Hepatocyte (in vitro differentiated cells): ENCODE measurements at regions not wholly inside any gene's neighbourhood (a gene's known extent, or its start where the extent isn't known, plus 50 kb on each side); places are given as distances from the start of the nearest gene placed in this dataset.

Experiments
- DNase-seq: peaks from one replicate; pipeline ENCODE4 v3.0.0-alpha.2; 2016; ENCODE audit warnings: low spot score
- H2AFZ ChIP-seq: fragments of 200-600 bp; sonication (generic); 2 replicates; pipeline ENCODE4 v1.6.0; 2016; ENCODE audit warnings: antibody characterized with exemption, mild to moderate bottlenecking
- H3K27ac ChIP-seq: fragments of 200-600 bp; sonication (generic); 2 replicates; pipeline ENCODE4 v1.5.1; 2016; ENCODE audit warnings: mild to moderate bottlenecking
- H3K27me3 ChIP-seq: fragments of 200-600 bp; sonication (generic); 2 replicates; pipeline ENCODE4 v1.6.1; 2016
- H3K36me3 ChIP-seq: fragments of 200-600 bp; sonication (generic); replicated peaks from 2 replicates; pipeline ENCODE4 v1.5.1; 2016; ENCODE audit warnings: low read depth; ENCODE audit not compliant: insufficient read depth
- H3K4me1 ChIP-seq: fragments of 200-600 bp; sonication (generic); 2 replicates; pipeline ENCODE4 v1.5.1; 2016; ENCODE audit warnings: mild to moderate bottlenecking, moderate library complexity; ENCODE audit not compliant: insufficient read depth
- H3K4me2 ChIP-seq: fragments of 200-600 bp; sonication (generic); 2 replicates; pipeline ENCODE4 v1.6.0; 2016
- H3K4me3 ChIP-seq: fragments of 200-600 bp; sonication (generic); 2 replicates; pipeline ENCODE4 v1.5.1; 2016; ENCODE audit warnings: mild to moderate bottlenecking
- H3K79me2 ChIP-seq: fragments of 200-600 bp; sonication (generic); 2 replicates; pipeline ENCODE4 v1.6.0; 2017; ENCODE audit warnings: mild to moderate bottlenecking
- H3K9me2 ChIP-seq: fragments of 200-600 bp; sonication (generic); replicated peaks from 2 replicates; pipeline ENCODE4 v1.6.0; 2017; ENCODE audit warnings: mild to moderate bottlenecking; ENCODE audit not compliant: insufficient read depth
- H3K9me3 ChIP-seq: fragments of 200-600 bp; sonication (generic); 2 replicates; pipeline ENCODE4 v1.5.1; 2016; ENCODE audit warnings: low read depth, mild to moderate bottlenecking
- H4K20me1 ChIP-seq: fragments of 200-600 bp; sonication (generic); 2 replicates; pipeline ENCODE4 v1.6.0; 2016; ENCODE audit warnings: mild to moderate bottlenecking; ENCODE audit not compliant: insufficient read depth, poor library complexity, severe bottlenecking
- CTCF ChIP-seq: fragments of 200-600 bp; sonication (generic); IDR thresholded peaks from 2 replicates; pipeline ENCODE4 v1.5.1; 2016; ENCODE audit warnings: antibody characterized with exemption, mild to moderate bottlenecking; ENCODE audit not compliant: poor library complexity
- EZH2 ChIP-seq: fragments of 200-600 bp; sonication (generic); IDR thresholded peaks from 2 replicates; pipeline ENCODE4 v1.6.1; 2016; ENCODE audit warnings: antibody characterized with exemption, mild to moderate bottlenecking, borderline replicate concordance
- EZH2phosphoT487 ChIP-seq: fragments of 200-600 bp; sonication (generic); IDR thresholded peaks from one replicate; pipeline ENCODE4 v1.6.1; 2018; ENCODE audit warnings: antibody characterized with exemption, mild to moderate bottlenecking, low read depth, moderate library complexity; ENCODE audit not compliant: unreplicated experiment, severe bottlenecking
- WGBS: methylation state at CpG from one replicate; pipeline ENCODE4 v1.1.6; 2016; ENCODE audit warnings: low lambda C conversion rate; ENCODE audit errors: missing lambda C conversion rate; 5-methylcytosine and 5-hydroxymethylcytosine counted together

- DNase-seq: no peak
- 82% methylated on average over 5 of the region's 5 CpGs for WGBS
Measured at GRCh38 chr7:18177129-18177814, 149.6 kb upstream of the PRPS1L1 start.

GRCh38 chr7:18177815-18178660 is 150.4 kb upstream of the PRPS1L1 start:
- DNase-seq: peak; percentile 16
- Histone ChIP-seq H3K4me2 (no peak overlapping the region), H4K20me1 (no peaks in the 10 kb centered on the region), H2AFZ (no peak overlapping the region), H3K4me3 (no peak overlapping the region), H3K27me3 (no peaks in the 10 kb centered on the region), H3K4me1 (peaks cover 15% of the 10 kb centered on the region), H3K79me2 (no peaks in the 10 kb centered on the region), H3K9me2 (no peaks in the 10 kb centered on the region), H3K9me3 (no peaks in the 10 kb centered on the region), H3K27ac (peak overlapping the region; percentile 62), H3K36me3 (no peaks in the 10 kb centered on the region)
- TF ChIP-seq EZH2: no peak
- WGBS: 63% methylated on average over 6 of the region's 7 CpGs

More at GRCh38 chr7:18177129-18177814, 149.6 kb upstream of the PRPS1L1 start:
- no peaks in the 10 kb centered on the region for H3K36me3 ChIP-seq
- no peak overlapping the region for H2AFZ ChIP-seq
- no peak overlapping the region for H3K4me3 ChIP-seq
- H3K4me2 ChIP-seq: no peak overlapping the region
- no peaks in the 10 kb centered on the region for H3K79me2 ChIP-seq
- no peaks in the 10 kb centered on the region for H4K20me1 ChIP-seq
- H3K27ac ChIP-seq: peak overlapping the region; percentile 62
- TF ChIP-seq EZH2: no peak
- no peak for TF ChIP-seq EZH2phosphoT487
- no peak for TF ChIP-seq CTCF
- peaks cover 15% of the 10 kb centered on the region for H3K4me1 ChIP-seq
- H3K9me2 ChIP-seq: no peaks in the 10 kb centered on the region
- no peaks in the 10 kb centered on the region for H3K27me3 ChIP-seq
- H3K9me3 ChIP-seq: no peaks in the 10 kb centered on the region

- Histone ChIP-seq H3K27me3 (no peaks in the 10 kb centered on the region), H3K9me3 (no peaks in the 10 kb centered on the region), H3K79me2 (no peaks in the 10 kb centered on the region), H3K27ac (no peak overlapping the region), H3K4me3 (no peak overlapping the region), H2AFZ (no peak overlapping the region), H3K4me1 (peaks cover 15% of the 10 kb centered on the region), H3K9me2 (no peaks in the 10 kb centered on the region), H3K36me3 (no peaks in the 10 kb centered on the region), H4K20me1 (no peaks in the 10 kb centered on the region), H3K4me2 (no peak overlapping the region)
- TF ChIP-seq EZH2phosphoT487: no peak
- TF ChIP-seq CTCF: no peak
- no peak for TF ChIP-seq EZH2
- DNase-seq: no peak
Measured at GRCh38 chr7:18179093-18179492, 151.4 kb upstream of the PRPS1L1 start.

DNA sequence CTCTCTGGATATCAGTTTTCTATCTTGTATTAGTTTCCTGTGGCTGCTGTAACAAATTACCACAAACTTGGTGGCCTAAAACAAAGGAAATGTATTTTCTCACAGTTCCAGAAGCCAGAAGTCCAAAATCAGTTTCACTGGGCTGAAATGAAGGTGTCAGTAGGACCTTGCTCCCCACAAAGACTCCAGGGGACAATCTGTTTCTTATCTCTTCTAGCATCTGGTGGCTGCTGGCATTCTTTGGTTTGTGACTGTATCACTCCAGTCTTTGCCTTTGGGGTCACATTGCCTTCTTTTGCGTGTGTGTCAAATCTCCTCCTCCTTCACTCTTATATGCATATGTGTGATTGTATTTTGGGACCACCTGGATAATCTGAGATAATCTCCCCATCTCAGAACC is 153.0 kb upstream of the PRPS1L1 start:
- Histone ChIP-seq H3K4me1 (peaks cover 11% of the 10 kb centered on the region), H3K27ac (no peak overlapping the region), H3K4me3 (no peak overlapping the region), H3K36me3 (no peaks in the 10 kb centered on the region), H4K20me1 (no peaks in the 10 kb centered on the region), H3K9me2 (no peaks in the 10 kb centered on the region), H2AFZ (no peak overlapping the region), H3K9me3 (no peaks in the 10 kb centered on the region), H3K79me2 (no peaks in the 10 kb centered on the region), H3K27me3 (no peaks in the 10 kb centered on the region), H3K4me2 (no peak overlapping the region)
- TF ChIP-seq EZH2: no peak
- DNase-seq: no peak
- 76% methylated on average over 1 of the region's 1 CpG for WGBS
